HG03135 (cell line): ENCODE measurements at regions not wholly inside any gene's neighbourhood (a gene's known extent, or its start where the extent isn't known, plus 50 kb on each side); places are given as distances from the start of the nearest gene placed in this dataset.

Experiments
- ATAC-seq: cut with Tn5 transposase; IDR thresholded peaks from one replicate; pipeline ENCODE4 v1.9.1; 2021; ENCODE audit warnings: mild to moderate bottlenecking, moderate library complexity; ENCODE audit not compliant: unreplicated experiment

DNA sequence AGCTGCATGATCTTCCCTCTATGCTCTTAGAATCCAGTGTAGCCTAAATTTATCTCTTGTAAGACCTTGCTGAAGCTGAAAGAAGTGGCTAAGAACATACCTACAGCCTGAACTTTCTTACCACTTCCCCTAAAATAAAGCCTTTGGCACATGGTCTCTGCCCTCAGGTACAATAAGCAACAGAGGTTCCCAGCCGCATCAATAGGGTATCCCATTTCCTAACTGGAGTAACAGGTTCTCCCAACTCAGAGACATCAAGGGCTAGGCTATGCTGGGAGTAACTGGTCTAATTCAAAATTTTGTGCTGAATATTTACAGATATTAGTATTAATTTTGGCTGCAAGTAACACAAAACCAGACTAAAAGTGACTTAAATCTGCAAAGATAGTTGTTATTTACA, 335.8 kb upstream of the TRPC7 start:
- ATAC-seq = no peak

DNA sequence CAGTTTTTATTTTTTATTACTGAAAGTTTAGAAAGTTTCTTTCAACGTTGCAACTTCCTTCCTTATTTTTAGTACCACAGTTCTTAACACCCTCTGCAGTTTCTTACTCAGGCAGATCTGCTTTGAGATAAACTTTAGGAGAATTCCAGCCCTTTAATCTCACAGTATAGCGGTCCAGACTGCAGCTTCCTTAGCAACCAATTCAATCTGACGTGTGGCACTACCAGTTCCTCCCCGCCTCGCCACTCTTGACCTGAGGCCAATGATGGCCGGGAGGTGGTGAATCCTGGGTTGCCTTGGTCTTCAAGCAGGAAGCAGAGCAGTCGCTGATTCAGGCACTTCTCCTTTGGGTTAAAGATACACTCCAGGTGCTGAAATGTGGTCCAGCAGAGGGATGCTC, 334.3 kb upstream of the TRPC7 start:
- ATAC-seq = no peak

DNA sequence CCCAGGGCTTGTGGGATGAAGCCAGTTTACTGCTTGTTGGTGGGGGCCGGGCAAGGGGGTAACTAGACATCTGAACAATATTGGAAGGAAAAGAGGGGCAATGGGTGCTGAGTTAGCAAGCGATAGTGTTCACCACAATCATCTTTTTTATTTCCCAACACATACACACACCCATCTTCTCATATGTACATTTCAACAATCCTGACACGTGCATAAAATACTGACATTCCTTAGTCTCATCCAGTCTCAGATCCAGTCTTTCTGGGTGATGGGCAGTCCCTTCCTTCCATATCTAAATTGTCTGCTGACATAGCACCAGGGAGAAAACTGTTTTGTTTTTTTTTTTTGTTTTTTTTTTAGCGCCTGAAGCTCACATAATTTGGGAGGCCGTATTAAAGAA, 333.6 kb upstream of the TRPC7 start:
- ATAC-seq = no peak

DNA sequence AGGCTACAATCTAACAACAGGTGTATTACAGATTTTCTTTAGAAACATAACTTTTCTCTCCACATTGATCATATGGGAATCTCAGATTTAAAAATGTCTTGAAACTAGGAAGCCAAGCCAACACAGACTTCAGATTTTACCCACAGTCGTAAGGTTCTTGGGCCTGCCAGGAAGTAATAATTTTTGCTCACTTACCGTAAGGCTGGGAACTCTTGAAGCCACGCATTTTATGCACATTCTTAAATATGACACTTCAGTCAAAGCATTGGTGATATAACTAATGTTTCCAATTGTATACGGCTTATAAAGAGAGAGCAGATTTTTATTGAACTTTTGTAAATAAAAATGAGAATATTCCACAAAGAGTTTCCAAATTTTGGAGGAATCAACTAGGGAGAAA, 328.9 kb upstream of the TRPC7 start:
- no peak for ATAC-seq

DNA sequence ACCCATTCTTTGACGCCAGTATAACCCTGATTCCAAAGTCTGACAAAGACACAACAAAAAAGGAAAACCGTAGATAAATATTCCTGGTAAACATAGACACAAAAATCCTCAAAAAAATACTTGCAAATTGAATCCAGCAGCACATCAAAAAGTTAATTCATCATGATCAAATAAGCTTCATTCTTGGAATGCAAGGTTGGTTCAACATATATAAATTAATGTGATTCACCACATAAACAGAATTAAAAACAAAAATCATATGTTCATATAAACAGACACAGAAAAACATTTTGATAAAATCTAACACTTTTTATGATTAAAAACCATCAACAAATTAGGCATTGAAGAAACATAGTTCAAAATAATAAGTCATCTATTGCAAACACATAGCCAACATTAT, 324.2 kb upstream of the TRPC7 start:
- ATAC-seq = no peak

DNA sequence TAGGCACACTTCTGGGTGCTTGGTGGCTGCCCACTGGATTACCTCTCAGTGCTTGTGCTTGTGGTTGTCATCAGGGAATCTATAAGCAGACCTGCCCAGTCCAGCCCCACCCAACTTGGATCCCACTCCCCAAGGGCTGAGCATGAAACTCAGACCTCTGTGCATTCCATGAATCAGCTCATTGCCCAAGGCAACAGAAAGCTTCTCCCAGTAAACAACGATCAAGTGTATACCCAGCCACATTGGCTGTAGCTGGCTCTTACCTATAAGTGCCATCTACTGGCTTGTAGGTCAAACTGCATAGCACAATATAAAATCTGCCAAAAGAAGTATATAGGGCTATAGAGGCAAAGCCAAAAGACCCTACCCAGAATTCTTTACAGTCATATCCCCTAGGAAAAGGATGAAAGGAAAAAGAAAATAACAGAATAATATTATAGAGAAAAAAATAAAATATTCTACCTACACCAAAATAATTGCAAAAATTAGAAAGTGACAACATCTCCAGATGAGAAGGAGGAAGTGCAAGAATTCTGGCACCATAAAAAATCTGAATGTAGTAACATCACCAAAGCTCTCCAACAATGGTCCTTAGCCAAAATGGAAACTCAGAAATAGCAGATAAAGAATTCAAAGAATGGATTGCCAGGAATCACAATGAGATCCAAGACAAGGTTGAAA, 321.0 kb upstream of the TRPC7 start:
- ATAC-seq = no peak

DNA sequence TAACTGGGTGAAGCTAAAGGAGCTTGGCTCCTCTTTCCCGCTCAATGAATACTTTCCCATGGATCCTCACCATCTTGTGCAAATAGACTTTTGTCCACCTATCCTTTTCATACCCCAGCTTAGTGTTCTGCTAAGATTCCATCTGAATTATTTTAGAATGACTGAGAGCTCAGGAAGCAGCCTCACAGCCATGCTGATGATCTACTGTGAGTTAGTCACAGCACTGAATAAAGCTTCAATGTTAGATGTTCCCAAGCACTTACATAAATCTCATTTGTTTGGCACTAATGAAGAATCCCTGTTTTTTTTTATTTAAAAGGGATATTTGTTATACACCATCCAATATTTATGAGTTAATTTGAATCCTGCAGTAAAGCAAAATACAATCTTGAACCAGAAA, 317.6 kb upstream of the TRPC7 start:
- no peak for ATAC-seq

DNA sequence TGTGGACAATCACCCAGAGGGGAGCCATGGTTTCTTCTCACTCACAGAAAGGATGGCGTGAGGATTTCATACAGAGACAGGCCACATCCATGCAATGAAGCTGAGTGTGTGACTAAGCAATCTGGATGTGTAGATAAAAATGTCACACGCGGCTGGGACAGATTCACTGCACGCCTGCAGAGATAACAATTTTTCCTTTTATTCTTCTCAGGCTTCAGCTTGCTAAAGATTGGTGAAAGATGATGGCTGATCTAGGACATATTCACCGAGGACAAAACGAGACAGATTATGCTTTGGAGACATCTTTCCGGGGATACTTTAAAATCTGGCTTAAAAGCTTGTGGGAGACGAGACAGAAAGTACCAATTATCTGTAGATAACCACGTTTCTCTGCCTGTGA, 313.9 kb upstream of the TRPC7 start:
- ATAC-seq = no peak

DNA sequence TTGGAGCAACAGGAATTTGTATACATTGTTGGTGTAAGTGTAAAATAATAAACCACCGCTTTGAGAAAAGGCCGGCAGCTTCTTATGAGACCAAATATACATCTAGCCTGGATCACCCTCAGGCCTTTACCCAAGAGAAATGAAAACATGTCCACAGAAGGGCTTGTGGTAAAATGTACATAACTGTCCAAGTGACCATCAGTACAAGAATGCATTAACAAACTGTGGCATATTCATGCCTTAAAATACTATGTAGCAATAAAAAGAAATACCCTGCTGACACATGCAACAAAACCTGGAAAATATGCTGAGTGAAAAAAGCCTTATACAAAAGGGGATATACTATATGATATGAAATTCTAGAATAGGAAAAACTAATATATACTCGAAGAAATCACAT, 311.9 kb upstream of the TRPC7 start:
- ATAC-seq = no peak

DNA sequence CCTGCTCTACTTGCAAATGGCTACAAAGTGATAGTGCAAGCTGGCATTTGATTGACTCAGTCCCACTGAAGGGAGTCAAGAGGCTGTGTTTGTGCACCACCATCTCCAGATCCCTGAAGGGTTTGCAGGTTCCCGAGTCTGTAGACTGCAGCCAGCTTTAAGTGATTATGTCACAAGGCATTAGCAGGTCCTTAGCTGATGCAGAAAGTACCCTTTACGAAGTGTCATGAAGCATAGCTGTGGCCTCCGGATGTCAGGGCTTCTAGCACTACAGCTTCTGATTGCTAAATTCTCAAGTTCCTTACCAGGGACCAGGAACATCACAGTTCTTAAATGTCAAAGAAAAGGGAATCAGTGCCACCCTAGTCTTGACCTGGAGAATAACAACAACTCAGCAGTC, 311.3 kb upstream of the TRPC7 start:
- ATAC-seq = no peak

DNA sequence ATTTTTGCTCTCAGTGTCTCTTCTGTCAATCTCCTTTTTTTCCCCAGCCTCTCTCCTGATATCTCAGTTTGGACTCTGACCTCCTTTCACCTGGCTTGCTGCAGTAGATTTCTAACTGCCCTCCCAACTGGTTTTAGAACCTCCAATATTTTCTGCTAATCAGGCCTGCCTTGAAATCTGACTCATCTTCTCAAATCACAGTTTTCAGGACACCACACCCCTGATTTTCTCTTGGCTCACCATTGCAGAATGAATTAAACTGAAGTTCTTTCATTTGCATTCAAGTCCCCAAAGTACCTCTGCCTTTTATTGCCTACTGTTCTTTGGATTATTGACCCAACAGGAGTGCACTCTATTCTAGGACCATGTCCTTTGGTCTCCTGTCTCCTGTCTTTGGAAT, 310.4 kb upstream of the TRPC7 start:
- ATAC-seq = no peak

DNA sequence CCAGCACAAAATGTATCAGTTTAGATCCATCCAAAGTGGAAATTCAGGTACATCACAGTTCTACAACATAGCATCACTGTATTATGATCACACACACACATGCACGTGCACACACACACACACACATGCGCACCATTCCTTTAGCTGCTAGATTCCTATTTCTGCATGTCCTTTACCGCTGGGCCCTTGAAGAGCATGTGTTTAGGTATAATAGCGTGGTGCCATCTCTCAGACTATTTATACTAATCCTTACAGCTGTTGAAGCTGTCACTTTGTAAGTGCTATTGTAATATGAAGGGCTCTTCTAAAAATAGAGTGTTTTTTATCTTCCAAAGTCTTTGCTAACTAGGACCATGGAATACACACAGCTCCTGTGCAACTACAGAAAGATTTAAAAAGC, 308.8 kb upstream of the TRPC7 start:
- no peak for ATAC-seq

DNA sequence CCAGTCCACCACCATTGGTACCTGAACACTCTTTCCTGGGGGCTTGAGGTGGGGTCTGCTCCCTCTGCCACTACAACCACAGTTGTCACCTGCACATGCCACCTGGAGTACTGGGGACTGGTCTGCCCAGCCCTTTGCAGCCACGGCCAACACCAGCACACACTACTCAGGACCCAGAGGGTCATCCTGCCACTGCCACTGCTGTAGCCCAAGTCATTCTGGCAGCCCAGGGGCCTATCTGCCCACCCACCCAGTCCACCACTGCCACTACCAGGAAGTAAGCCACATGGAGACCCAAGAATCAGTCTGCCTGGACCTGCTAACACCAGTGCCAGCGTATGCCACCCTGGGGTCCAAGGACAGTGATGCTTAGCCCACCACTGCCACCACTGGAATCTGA, 302.4 kb upstream of the TRPC7 start:
- ATAC-seq = no peak

DNA sequence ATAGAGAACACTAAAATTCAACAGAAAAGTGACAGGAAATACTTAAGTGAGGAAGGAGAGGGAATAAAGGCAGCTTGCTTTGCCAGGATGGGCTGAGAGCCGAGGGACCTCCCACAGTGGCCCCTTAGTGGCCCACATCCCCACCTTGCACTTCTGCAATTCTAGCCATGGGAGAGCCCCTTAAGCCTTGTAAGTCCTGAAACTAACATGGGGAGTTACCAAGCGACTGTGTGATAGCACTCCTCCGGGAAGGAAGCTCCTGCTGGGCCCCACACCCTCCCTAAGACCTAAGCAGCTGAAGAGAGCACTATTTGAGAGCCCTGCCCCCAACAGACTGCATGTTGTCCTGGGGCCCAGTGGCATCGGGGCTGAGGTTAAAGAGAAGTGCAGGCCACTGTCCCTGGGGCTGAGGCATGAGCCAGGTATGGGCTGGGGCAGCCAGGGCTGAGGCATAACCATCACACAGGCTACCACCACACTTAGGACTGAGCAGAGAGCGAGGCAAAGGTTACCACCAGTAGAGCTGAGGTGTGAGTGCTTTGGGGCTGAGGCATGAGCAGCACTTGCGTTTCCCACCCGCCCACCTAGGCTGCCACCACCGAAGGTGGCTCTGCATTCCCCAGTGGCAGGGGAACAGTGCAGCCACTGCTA, 301.8 kb upstream of the TRPC7 start:
- ATAC-seq = no peak

DNA sequence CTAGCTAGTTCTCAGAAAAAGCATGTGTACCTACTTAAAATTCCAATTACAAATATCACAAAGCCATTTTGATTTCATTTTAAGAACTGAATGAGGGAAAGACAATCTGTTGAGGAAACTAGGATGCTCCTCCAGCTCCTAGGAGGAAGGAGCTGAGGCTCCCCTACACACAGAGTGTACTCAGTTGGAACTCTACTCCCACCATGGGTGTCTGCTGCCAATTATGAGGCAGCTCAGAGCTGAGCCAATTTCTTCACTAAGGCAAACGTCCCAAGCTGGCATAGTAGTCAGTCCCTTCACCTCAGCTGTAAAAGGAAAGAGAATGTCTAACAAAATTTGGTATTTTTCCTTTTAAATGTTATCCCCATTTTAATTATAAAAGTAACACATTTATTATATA, 300.0 kb upstream of the TRPC7 start:
- no peak for ATAC-seq

DNA sequence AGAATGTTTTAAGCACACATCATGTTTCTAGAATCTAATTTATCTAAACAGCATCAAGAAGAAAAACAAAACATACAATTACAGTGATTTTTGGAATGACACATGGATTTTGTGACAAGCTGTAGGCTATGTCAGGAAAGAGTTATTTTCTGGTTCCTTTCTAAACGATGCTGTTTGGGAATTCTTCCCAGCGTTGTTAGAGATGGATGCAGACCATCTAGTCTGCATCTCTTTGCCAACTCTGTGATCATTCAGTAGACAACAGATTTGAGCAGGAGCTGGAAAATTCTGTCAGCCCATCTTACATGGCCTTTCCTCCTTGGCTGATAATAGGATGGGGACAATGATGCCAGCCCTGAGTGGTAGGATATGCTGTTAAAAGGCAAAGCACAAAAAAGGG, 295.7 kb upstream of the TRPC7 start:
- no peak for ATAC-seq

DNA sequence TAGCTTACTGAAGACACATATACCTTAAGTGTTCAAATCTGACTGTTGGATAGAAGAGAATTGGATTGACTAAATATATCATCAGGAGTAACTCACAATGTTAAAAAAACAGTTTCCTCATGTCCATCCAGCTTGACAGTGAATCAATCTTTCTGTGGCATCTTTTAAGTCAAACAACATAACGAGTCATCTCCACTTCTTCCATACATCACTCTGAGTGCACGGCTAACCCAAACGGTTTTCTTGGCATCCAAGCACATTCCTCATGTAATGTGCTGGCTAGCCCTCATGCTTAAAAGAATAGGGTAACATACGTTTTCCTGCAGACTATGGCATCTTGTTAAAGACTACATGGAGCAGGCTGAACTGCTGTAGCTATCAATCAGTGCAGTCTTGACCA, 291.5 kb upstream of the TRPC7 start:
- no peak for ATAC-seq

DNA sequence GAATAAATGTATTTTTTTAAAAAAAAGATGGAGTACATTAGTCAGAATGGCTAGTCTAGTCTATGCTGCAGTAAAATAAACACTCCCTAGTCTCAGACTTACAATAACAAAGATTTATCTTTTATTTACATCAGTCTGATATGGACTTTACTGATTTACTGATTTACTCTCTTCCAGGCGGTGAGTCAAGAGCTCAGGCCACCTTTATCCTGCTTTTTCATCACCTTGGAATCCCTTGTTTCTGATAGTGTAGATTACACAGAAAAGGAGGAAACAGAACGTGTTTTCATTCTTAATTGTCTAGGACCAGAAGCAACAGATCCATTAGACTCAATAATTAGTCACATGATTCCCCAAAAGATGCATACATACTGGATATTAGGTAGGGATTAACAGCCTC, 290.1 kb upstream of the TRPC7 start:
- ATAC-seq = no peak

DNA sequence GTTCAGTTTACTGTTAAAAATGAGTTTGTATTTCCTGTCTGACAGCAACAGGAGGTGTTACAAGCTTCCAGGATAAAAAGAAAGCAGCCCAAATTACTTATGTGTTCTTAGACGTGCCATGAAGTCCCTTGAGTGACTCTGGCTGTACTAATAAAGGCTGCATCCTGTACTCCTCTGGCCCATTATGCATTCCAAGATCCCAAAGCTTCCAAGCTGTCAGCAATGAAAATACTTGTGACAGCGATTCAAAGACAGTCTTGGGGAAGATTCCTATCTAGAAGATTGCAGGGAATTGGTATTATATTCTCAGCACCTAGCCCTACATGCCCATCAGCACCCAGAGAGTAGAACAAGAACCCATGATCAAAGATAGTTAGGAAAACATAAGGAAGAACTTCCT, 281.6 kb upstream of the TRPC7 start:
- no peak for ATAC-seq

DNA sequence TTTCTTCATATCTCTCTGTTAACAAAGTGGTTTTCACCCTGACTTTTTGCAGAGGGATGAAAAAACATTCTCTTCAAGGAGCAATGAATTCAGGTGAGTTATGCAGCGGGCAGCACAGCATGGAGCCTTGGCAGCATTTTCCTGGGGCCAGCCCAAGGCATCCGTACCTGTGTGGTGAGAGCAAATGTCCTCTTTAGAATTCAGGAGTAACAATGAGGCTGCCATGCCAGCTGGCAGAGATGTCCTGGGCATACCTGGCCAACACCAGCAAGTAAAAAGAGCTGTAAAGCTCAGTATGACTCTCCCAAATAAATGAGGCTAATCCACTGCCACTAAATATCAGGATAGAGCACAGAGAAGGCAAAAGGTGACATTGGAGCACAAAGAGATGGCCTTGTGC, 277.6 kb upstream of the TRPC7 start:
- no peak for ATAC-seq

DNA sequence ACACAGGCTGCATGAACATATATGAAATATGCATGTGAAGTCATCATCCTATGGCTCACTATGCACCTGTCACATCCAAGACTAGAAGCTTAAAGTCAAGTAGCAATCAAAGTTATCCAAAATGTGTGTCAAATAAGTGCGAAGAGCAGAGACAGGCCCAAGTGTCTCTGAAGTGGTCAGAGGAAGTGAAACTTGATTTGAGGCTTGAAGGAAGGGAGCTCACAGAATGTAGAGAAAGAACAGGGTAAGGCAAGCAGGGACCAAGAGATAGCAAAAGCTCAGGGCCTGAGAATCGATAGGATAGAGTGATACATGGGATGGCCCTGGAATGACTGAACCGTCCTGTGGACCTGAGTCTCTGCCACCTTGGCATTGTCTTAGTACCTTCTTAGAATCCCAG, 274.3 kb upstream of the TRPC7 start:
- no peak for ATAC-seq

DNA sequence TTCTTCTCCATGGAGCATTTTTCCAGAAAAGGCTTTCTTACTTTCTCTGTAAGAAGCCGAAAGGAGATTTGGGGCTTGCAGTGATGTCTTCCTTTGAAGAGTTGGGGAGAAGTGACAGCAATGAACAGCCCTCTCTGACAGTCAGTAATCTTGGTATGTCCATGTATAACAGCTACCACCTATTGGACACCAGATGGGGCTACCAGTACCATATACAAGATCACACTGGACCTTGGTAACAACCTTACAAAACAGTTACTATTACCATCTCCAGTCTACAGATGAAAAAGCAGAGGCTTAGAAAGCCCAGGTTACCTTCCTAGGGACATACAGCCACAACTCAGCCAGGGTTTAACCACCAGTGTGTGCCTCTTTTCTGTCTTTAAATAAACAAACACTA, 272.7 kb upstream of the TRPC7 start:
- ATAC-seq = no peak

DNA sequence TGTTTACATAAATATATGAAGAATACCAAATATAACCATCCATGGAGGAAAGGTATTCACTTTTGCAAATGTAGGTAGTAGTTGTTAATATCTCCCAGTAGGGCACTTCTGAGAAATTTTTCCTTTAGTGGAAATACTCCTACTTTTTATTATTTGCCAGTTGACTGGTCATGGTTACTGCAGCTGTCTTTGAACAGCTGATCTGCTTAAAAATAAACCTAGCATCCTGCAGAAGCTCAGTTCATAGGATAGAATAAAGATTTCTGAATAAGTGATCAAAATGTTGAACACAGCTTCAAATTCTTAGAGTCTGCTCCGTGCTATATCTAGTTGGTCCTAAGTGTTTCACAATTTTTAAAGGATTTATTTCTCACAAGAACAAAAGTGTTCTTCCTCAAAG, 270.7 kb upstream of the TRPC7 start:
- ATAC-seq = no peak
